Peyer's patch (tissue), 4 donors: ENCODE measurements at regions not wholly inside any gene's neighbourhood (a gene's known extent, or its start where the extent isn't known, plus 50 kb on each side); places are given as distances from the start of the nearest gene placed in this dataset.

Source experiments
- CTCF ChIP-seq, 6 experiments: fragments of 450-650 bp in 4 of 6; fragments of 200-600 bp in 2 of 6; sonication (generic) in 1 of 6; IDR thresholded peaks; one replicate each; pipeline ENCODE4 v1.5.1; 2017 to 2019; ENCODE audit warnings: antibody characterized with exemption in 6 of 6, mild to moderate bottlenecking in 3 of 6, moderate library complexity in 1 of 6
- POLR2A ChIP-seq, 2 donors: fragments of 450-650 bp; IDR thresholded peaks; one replicate each; pipeline ENCODE4 v1.5.1; 2017; ENCODE audit warnings: antibody characterized with exemption in 2 of 2, mild to moderate bottlenecking in 2 of 2, moderate library complexity in 2 of 2

- TF ChIP-seq CTCF (IDR thresholded peaks at IDR 0.05) (no peak), POLR2A (IDR thresholded peaks at IDR 0.05) (no peak)
These were observed 304.0 kb downstream of the QKI start for GRCh38 chr6:163718537-163718936.
